Sciatic nerve (tissue), 2 donors: ENCODE measurements at regions not wholly inside any gene's neighbourhood (a gene's known extent, or its start where the extent isn't known, plus 50 kb on each side); places are given as distances from the start of the nearest gene placed in this dataset.
"Not testable (repeated sequence)": the region's sequence is repeated elsewhere in the genome, so short reads cannot be mapped to it uniquely, and the experiment has no call there.

Source experiments
- ATAC-seq: fragments of 200-7000 bp; cut with Tn5 transposase; one replicate; pipeline ENCODE4 v1.9.1; 2020; ENCODE audit warnings: mild to moderate bottlenecking, moderate library complexity
- DNase-seq: peaks from one replicate; pipeline ENCODE4 v3.0.0-alpha.2; 2020; ENCODE audit warnings: low spot score
- intact Hi-C: fragments of 100-400 bp; cut with DNase I; formaldehyde crosslinking; loops from one replicate; pipeline ENCODE4 v1.14.2; 2022
- donor health status: DM: no; HTN: no; CAD: no.
- donor health status: DM: no; HTN: no; CAD: no.

DNA sequence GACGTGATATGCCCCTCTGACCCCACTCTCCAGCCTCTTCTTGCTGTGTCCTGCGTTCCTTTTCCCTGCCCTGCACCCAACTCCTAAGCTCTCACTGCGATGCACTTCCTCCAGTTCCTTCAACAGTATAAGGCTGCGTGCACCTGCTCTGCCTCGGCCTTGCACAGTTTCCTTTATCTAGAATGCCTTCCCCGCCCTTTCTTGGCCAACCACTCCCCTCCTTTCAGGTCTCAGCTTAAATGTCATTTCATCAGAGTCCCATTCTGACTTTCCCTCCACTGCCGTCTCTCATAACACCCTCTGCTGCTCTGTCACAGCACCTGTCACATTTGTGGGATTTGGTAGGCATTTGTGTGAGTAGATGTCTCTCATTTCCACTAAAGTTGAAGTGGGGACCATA, 58.4 kb upstream of the NEIL3 start:
- DNase-seq = no peak
- ATAC-seq = no peak
- intact Hi-C loops = no loop called here

DNA sequence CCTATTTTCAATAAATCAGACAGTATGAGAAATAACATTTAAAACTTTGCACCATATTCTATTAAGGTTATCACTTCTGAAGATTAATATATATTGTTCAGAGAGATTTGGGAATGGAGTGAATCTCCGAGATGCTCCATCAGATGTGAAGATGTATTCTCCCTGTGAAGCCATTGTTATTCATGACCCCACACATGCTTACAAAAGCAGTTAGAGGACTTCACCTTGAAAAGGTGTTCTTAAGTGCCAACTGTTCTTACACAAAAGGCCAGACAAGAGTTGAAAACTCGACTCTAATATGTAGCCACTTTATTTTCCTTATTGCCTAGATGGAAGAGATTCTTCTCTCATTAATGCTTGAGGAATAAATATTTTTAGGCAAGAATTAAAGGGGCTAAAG, 54.3 kb upstream of the NEIL3 start:
- intact Hi-C loops = no loop called here
- ATAC-seq = no peak
- no peak for DNase-seq

DNA sequence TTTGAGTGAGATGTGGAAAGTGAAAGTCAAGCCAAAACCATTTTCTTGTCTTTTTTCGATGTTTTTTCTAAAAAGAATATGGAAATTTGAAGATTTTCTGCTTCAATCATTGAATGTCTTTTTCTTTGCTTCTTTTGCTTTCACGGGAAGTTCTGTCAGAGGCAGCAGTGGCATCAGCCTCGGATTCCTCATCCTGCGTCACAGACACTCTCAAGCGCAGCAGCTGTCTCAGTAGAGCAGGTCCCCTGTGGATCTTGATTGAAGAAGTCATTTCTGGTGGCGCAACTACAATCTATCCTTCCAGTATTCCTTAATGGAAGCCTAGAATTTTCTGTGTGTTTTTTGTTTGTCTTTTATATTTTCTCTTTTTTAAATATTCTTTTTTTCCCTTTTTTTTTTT, 52.7 kb upstream of the NEIL3 start:
- DNase-seq (no peak), ATAC-seq (no peak)
- intact Hi-C loops = no loop called here

DNA sequence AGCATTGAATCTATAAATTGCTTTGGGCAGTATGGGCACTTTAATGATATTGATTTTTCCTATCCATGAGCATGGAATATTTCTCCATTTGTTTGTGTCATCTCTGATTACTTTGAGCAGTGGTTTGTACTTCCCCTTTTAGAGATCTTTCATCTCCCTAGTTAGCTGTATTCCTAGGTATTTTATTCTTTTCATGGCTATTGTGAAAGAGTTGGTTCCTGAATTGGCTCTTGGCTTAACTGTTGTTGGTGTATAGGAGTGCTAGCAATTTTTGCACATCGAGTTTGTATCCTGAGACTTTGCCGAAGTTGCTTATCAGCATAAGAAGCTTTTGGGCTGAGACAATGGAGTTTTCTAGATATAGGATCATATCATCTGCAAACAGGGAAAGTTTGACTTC, 50.2 kb upstream of the NEIL3 start:
- ATAC-seq, intact Hi-C loops, DNase-seq: not testable (repeated sequence)
